ENCODE measurements at regions not wholly inside any gene's neighbourhood (a gene's known extent, or its start where the extent isn't known, plus 50 kb on each side); places are given as distances from the start of the nearest gene placed in this dataset.

- DNase-seq (ENCODE audit: low spot score) = no peak
- in situ Hi-C loops (cut with MboI; ENCODE audit: low sequenced_read_pairs, unreplicated experiment) = no loop called here
- no peak for TF ChIP-seq CTCF (IDR thresholded peaks at IDR 0.05; ENCODE audit: borderline replicate concordance, control extremely low read depth, extremely low read depth, insufficient read depth, missing control alignments)
These were observed 228.4 kb upstream of the COPS8 start for GRCh38 chr2:236857246-236857645.

- DNase-seq (ENCODE audit: low spot score) = no peak
- in situ Hi-C loops (cut with MboI; ENCODE audit: low sequenced_read_pairs, unreplicated experiment) = no loop called here
- no peak for TF ChIP-seq CTCF (IDR thresholded peaks at IDR 0.05; ENCODE audit: borderline replicate concordance, control extremely low read depth, extremely low read depth, insufficient read depth, missing control alignments)
These were observed 227.9 kb upstream of the COPS8 start for GRCh38 chr2:236857781-236858180.

- TF ChIP-seq CTCF (IDR thresholded peaks at IDR 0.05; ENCODE audit: borderline replicate concordance, control extremely low read depth, extremely low read depth, insufficient read depth, missing control alignments) = no peak
- DNase-seq (ENCODE audit: low spot score) = no peak
- in situ Hi-C loops (cut with MboI; ENCODE audit: low sequenced_read_pairs, unreplicated experiment) = no loop called here
These were observed 227.0 kb upstream of the COPS8 start for GRCh38 chr2:236858661-236859060.

GRCh38 chr2:236859908-236860307 lies 225.8 kb upstream of the COPS8 start:
- in situ Hi-C loops (cut with MboI; ENCODE audit: low sequenced_read_pairs, unreplicated experiment) = no loop called here
- no peak for DNase-seq (ENCODE audit: low spot score)

GRCh38 chr2:236861196-236861875 lies 224.4 kb upstream of the COPS8 start:
- in situ Hi-C loops (cut with MboI; ENCODE audit: low sequenced_read_pairs, unreplicated experiment) = no loop called here
- no peak for DNase-seq (ENCODE audit: low spot score)
- TF ChIP-seq CTCF (IDR thresholded peaks at IDR 0.05; ENCODE audit: borderline replicate concordance, control extremely low read depth, extremely low read depth, insufficient read depth, missing control alignments) = no peak

More at GRCh38 chr2:236859908-236860307, 225.8 kb upstream of the COPS8 start:
- no peak for TF ChIP-seq CTCF (IDR thresholded peaks at IDR 0.05; ENCODE audit: borderline replicate concordance, control extremely low read depth, extremely low read depth, insufficient read depth, missing control alignments)

- TF ChIP-seq CTCF (IDR thresholded peaks at IDR 0.05; ENCODE audit: borderline replicate concordance, control extremely low read depth, extremely low read depth, insufficient read depth, missing control alignments) = no peak
- no peak for DNase-seq (ENCODE audit: low spot score)
- in situ Hi-C loops (cut with MboI; ENCODE audit: low sequenced_read_pairs, unreplicated experiment) = no loop called here
These were observed 223.7 kb upstream of the COPS8 start for GRCh38 chr2:236861944-236862343.

All from GM13976 (cell line).